B cell (primary cell): ENCODE measurements at regions not wholly inside any gene's neighbourhood (a gene's known extent, or its start where the extent isn't known, plus 50 kb on each side); places are given as distances from the start of the nearest gene placed in this dataset.

Experiments
- ATAC-seq: fragments of 200-7000 bp; cut with Tn5 transposase; one replicate; pipeline ENCODE4 v1.10.0; 2021; ENCODE audit warnings: low read depth, mild to moderate bottlenecking, moderate number of reproducible peaks, moderate library complexity
- CTCF ChIA-PET: fragments of 350-600 bp; sonication (Branson Sonifier 250); formaldehyde crosslinking; loops from one replicate; lab custom pipeline; 2021; ENCODE audit warnings: antibody characterized with exemption, inconsistent platforms; lab: Charles Lee
- POLR2A ChIA-PET: fragments of 350-600 bp; sonication (Branson Sonifier 250); formaldehyde crosslinking; loops from one replicate; lab custom pipeline; 2021; ENCODE audit warnings: antibody characterized with exemption; lab: Charles Lee
- DNase-seq: peaks from one replicate; pipeline ENCODE4 v3.0.0; 2013
- H2AFZ ChIP-seq: 2 replicates; pipeline ENCODE4 v1.6.1; 2012; ENCODE audit warnings: mild to moderate bottlenecking, low read depth, low read length; ENCODE audit not compliant: insufficient read depth, poor library complexity, severe bottlenecking
- H3K27ac ChIP-seq, 2 donors: 1 replicate in 1 of 2; 2 replicates in 1 of 2; pipeline ENCODE4 v1.5.1; 2012 to 2013; ENCODE audit warnings: low read length in 2 of 2, mild to moderate bottlenecking in 2 of 2, moderate library complexity in 1 of 2
- H3K27me3 ChIP-seq, 4 experiments: fragments of 200-600 bp in 1 of 4; sonication (generic) in 1 of 4; replicated peaks in 1 of 4; 1 replicate in 2 of 4; 2 replicates in 2 of 4; pipeline versions ENCODE4 v1.6.1 to v1.7.0; 2013 to 2016; ENCODE audit warnings: low read length in 3 of 4, mild to moderate bottlenecking in 2 of 4, mixed read lengths in 1 of 4, moderate library complexity in 1 of 4; ENCODE audit not compliant: insufficient read depth in 4 of 4, control insufficient read depth in 3 of 4; ENCODE audit errors: control extremely low read depth in 1 of 4
- H3K36me3 ChIP-seq, 2 experiments: replicated peaks in 1 of 2; 1 replicate in 1 of 2; 2 replicates in 1 of 2; pipeline versions ENCODE4 v1.6.1 to v1.7.1; 2013; ENCODE audit warnings: low read length in 1 of 2; ENCODE audit not compliant: insufficient read depth in 2 of 2, control insufficient read depth in 1 of 2; ENCODE audit errors: control extremely low read depth in 1 of 2, extremely low read depth in 1 of 2
- H3K4me1 ChIP-seq, 2 donors: fragments of 200-600 bp in 1 of 2; sonication (generic) in 1 of 2; 1 replicate in 1 of 2; 2 replicates in 1 of 2; pipeline versions ENCODE4 v1.5.1 to v1.6.1; 2013 to 2017; ENCODE audit warnings: low read length in 2 of 2; ENCODE audit not compliant: control insufficient read depth in 2 of 2, insufficient read depth in 2 of 2
- H3K4me2 ChIP-seq: replicated peaks from 2 replicates; pipeline ENCODE3; 2012; ENCODE audit warnings: mild to moderate bottlenecking, low read depth, low read length; ENCODE audit not compliant: poor library complexity, severe bottlenecking
- H3K4me3 ChIP-seq, 5 experiments: fragments of 200-600 bp in 1 of 5; sonication (generic) in 1 of 5; 1 replicate in 3 of 5; 2 replicates in 2 of 5; pipeline versions ENCODE4 v1.5.1 to v1.7.0; 2011 to 2016; ENCODE audit warnings: low read length in 4 of 5, mild to moderate bottlenecking in 4 of 5, low read depth in 2 of 5, control low read depth in 1 of 5, moderate library complexity in 1 of 5; ENCODE audit not compliant: insufficient read depth in 1 of 5; ENCODE audit errors: control extremely low read depth in 1 of 5, extremely low read depth in 1 of 5
- H3K79me2 ChIP-seq: fragments of 200-600 bp; sonication (generic); one replicate; pipeline ENCODE4 v1.6.0; 2016; ENCODE audit warnings: low read length; ENCODE audit not compliant: control insufficient read depth, insufficient read depth
- H3K9ac ChIP-seq: fragments of 200-600 bp; sonication (generic); 2 replicates; pipeline ENCODE4 v1.6.1; 2017; ENCODE audit warnings: mild to moderate bottlenecking, low read length, moderate library complexity
- H3K9me3 ChIP-seq, 3 donors: one replicate each; pipeline versions ENCODE4 v1.6.1 to v1.7.1; 2013; ENCODE audit warnings: low read length in 2 of 3; ENCODE audit not compliant: control insufficient read depth in 2 of 3, insufficient read depth in 1 of 3; ENCODE audit errors: control extremely low read depth in 1 of 3
- H4K20me1 ChIP-seq: 2 replicates; pipeline ENCODE4 v1.6.0; 2012; ENCODE audit warnings: mild to moderate bottlenecking, low read length; ENCODE audit not compliant: insufficient read depth, control insufficient read depth, poor library complexity, severe bottlenecking
- H3K27ac Mint-ChIP-seq: one replicate; pipeline ENCODE4 v1.8.0; 2021; ENCODE audit warnings: mixed read lengths
- H3K27me3 Mint-ChIP-seq: one replicate; pipeline ENCODE4 v1.8.0; 2021; ENCODE audit warnings: mixed read lengths
- H3K4me1 Mint-ChIP-seq: one replicate; pipeline ENCODE4 v1.8.0; 2021; ENCODE audit warnings: mixed read lengths
- H3K4me3 Mint-ChIP-seq: one replicate; pipeline ENCODE4 v1.8.0; 2021; ENCODE audit warnings: mixed read lengths
- H3K9me3 Mint-ChIP-seq: one replicate; pipeline ENCODE4 v1.8.0; 2022; ENCODE audit warnings: mixed read lengths; ENCODE audit not compliant: insufficient read depth
- EZH2 ChIP-seq: IDR thresholded peaks from 2 replicates; pipeline ENCODE4 v1.6.1; 2012; ENCODE audit warnings: borderline replicate concordance, low read depth, mild to moderate bottlenecking, moderate library complexity, low read length; ENCODE audit not compliant: insufficient read depth, poor library complexity, severe bottlenecking
- WGBS: methylation state at CpG from one replicate; pipeline ENCODE4 v1.1.5; 2013; ENCODE audit warnings: missing lambda C conversion rate; ENCODE audit not compliant: insufficient coverage; 5-methylcytosine and 5-hydroxymethylcytosine counted together
- intact Hi-C: fragments of 100-400 bp; cut with micrococcal nuclease; formaldehyde crosslinking; loops from one replicate; pipeline ENCODE4 v1.10.0; 2022
- TF ChIP-seq, protein P1 (sequence below): fragments of 200-600 bp; IDR thresholded peaks from one replicate; pipeline ENCODE4 v1.8.0; 2022; ENCODE audit warnings: antibody characterized with exemption, mild to moderate bottlenecking

DNA sequence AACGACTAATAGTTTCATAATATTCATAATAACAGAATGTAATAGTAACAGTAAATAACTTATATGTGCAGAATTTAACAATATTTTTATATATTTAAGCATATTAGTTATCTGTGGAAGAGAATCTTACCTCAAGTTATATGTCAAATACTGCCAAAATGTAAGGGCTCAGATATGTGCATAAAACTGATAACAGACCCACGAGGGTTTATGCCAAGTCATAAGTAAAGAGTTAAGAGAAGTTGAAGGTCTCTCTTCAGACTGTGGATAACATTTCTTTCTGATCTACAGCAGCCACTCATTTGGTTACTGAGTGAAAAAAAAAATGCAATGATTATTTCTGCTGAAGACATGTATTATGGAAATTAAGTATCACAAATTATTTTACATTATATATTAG is 1167.8 kb upstream of the NCAM2 start:
- H3K4me2 ChIP-seq, result no peak overlapping the region
- peaks cover 0 to 4% (median 1%) of the 10 kb centered on the region in 3 donors for H3K9me3 ChIP-seq
- Mint-ChIP-seq H3K27me3 (no peaks in the 10 kb centered on the region), H3K4me1 (no peaks in the 10 kb centered on the region), H3K27ac (no peak overlapping the region), H3K4me3 (no peak overlapping the region), H3K9me3 (peaks cover 4% of the 10 kb centered on the region)
- no peak for ATAC-seq
- no peak overlapping the region for H3K4me3 ChIP-seq
- ChIA-PET POLR2A (no interaction called here), CTCF (no interaction called here)
- TF ChIP-seq, protein P1, sequence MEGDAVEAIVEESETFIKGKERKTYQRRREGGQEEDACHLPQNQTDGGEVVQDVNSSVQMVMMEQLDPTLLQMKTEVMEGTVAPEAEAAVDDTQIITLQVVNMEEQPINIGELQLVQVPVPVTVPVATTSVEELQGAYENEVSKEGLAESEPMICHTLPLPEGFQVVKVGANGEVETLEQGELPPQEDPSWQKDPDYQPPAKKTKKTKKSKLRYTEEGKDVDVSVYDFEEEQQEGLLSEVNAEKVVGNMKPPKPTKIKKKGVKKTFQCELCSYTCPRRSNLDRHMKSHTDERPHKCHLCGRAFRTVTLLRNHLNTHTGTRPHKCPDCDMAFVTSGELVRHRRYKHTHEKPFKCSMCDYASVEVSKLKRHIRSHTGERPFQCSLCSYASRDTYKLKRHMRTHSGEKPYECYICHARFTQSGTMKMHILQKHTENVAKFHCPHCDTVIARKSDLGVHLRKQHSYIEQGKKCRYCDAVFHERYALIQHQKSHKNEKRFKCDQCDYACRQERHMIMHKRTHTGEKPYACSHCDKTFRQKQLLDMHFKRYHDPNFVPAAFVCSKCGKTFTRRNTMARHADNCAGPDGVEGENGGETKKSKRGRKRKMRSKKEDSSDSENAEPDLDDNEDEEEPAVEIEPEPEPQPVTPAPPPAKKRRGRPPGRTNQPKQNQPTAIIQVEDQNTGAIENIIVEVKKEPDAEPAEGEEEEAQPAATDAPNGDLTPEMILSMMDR, result no peak
- no peak for TF ChIP-seq EZH2
- no peak for DNase-seq
- intact Hi-C loops, result no loop called here
- no CpG with 5 or more reads among the region's 2 CpGs for WGBS
- H3K27me3 ChIP-seq, result no peaks in the 10 kb centered on the region
- no peaks in the 10 kb centered on the region for H3K4me1 ChIP-seq
- no peak overlapping the region for H3K27ac ChIP-seq
- no peaks in the 10 kb centered on the region for H3K36me3 ChIP-seq
- H3K79me2 ChIP-seq, result no peaks in the 10 kb centered on the region
- H3K9ac ChIP-seq, result no peak overlapping the region
- H2AFZ ChIP-seq, result no peak overlapping the region
- no peaks in the 10 kb centered on the region for H4K20me1 ChIP-seq

DNA sequence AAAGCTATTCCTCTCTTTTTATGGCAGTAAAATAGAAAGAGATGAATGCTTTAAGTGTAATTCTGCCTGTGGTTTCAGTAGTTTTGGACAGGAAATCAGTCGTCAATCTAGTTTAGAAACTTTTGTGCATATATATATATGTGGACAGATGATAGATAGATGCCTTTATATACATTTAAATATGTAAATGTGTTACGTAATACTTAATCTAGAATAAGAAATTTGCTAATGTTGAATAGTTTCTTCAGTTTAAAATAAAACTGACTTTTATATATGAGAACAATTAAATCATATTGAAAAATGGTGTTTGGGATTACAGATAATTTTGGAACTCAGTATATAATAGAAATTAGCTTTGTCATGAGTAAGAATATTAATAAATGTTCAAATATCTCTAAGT is 1165.7 kb upstream of the NCAM2 start:
- Histone ChIP-seq H3K79me2 (no peaks in the 10 kb centered on the region), H3K27me3 (no peaks in the 10 kb centered on the region), H3K27ac (no peak overlapping the region), H2AFZ (no peak overlapping the region), H3K4me3 (no peak overlapping the region), H3K36me3 (no peaks in the 10 kb centered on the region), H4K20me1 (no peaks in the 10 kb centered on the region), H3K9me3 (peaks cover 0 to 2% (median 0%) of the 10 kb centered on the region in 3 donors), H3K9ac (no peak overlapping the region), H3K4me1 (no peaks in the 10 kb centered on the region), H3K4me2 (no peak overlapping the region)
- ATAC-seq, result no peak
- no peak overlapping the region for H3K27ac Mint-ChIP-seq
- POLR2A ChIA-PET, result no interaction called here
- peaks cover 7% of the 10 kb centered on the region for H3K9me3 Mint-ChIP-seq
- CTCF ChIA-PET, result no interaction called here
- DNase-seq, result no peak
- no CpG with 5 or more reads among the region's 2 CpGs for WGBS
- H3K4me3 Mint-ChIP-seq, result no peak overlapping the region
- no peak for TF ChIP-seq EZH2
- TF ChIP-seq, protein P1, result no peak
- intact Hi-C loops, result no loop called here
- no peaks in the 10 kb centered on the region for H3K27me3 Mint-ChIP-seq
- no peaks in the 10 kb centered on the region for H3K4me1 Mint-ChIP-seq
